Common myeloid progenitor, CD34-positive (primary cell): ENCODE measurements at regions not wholly inside any gene's neighbourhood (a gene's known extent, or its start where the extent isn't known, plus 50 kb on each side); places are given as distances from the start of the nearest gene placed in this dataset.
"Not testable (repeated sequence)": the region's sequence is repeated elsewhere in the genome, so short reads cannot be mapped to it uniquely, and the experiment has no call there.

ENCODE experiments used
- CTCF ChIA-PET: fragments of 350-600 bp; sonication (Branson Sonifier 250); formaldehyde crosslinking; loops from one replicate; lab custom pipeline; 2021; ENCODE audit warnings: antibody characterized with exemption; lab: Charles Lee
- POLR2A ChIA-PET: fragments of 350-600 bp; sonication (Branson Sonifier 250); formaldehyde crosslinking; loops from one replicate; lab custom pipeline; 2021; ENCODE audit warnings: antibody characterized with exemption; lab: Charles Lee
- DNase-seq, 3 donors: peaks; one replicate each; pipeline versions ENCODE4 v3.0.0 to v3.0.0-alpha.2; 2013
- H3K27ac ChIP-seq, 2 experiments: 1 replicate in 1 of 2; 2 replicates in 1 of 2; pipeline ENCODE4 v1.7.0; 2013; ENCODE audit warnings: inconsistent platforms in 2 of 2, low read length in 2 of 2, mild to moderate bottlenecking in 2 of 2, low read depth in 1 of 2, moderate library complexity in 1 of 2; ENCODE audit not compliant: severe bottlenecking in 2 of 2, insufficient read depth in 1 of 2, poor library complexity in 1 of 2
- H3K27me3 ChIP-seq, 5 experiments: replicated peaks in 2 of 5; 1 replicate in 3 of 5; 2 replicates in 2 of 5; pipeline versions ENCODE4 v1.6.1 to v1.7.0; 2013; ENCODE audit warnings: low read length in 4 of 5, mild to moderate bottlenecking in 2 of 5, moderate library complexity in 2 of 5, inconsistent platforms in 1 of 5; ENCODE audit not compliant: insufficient read depth in 5 of 5, control insufficient read depth in 4 of 5
- H3K36me3 ChIP-seq, 4 experiments: 1 replicate in 2 of 4; 2 replicates in 2 of 4; pipeline versions ENCODE4 v1.6.1 to v1.7.0; 2013; ENCODE audit warnings: low read length in 3 of 4, control low read depth in 1 of 4, mild to moderate bottlenecking in 1 of 4; ENCODE audit not compliant: control insufficient read depth in 4 of 4, insufficient read depth in 4 of 4
- H3K4me1 ChIP-seq, 4 experiments: 1 replicate in 3 of 4; 2 replicates in 1 of 4; pipeline versions ENCODE4 v1.6.1 to v1.7.1; 2013; ENCODE audit warnings: low read length in 3 of 4, mild to moderate bottlenecking in 3 of 4, control low read depth in 1 of 4, inconsistent platforms in 1 of 4, moderate library complexity in 1 of 4; ENCODE audit not compliant: control insufficient read depth in 4 of 4, insufficient read depth in 4 of 4; ENCODE audit errors: control extremely low read depth in 1 of 4
- H3K4me3 ChIP-seq, 7 experiments: 1 replicate in 4 of 7; 2 replicates in 3 of 7; pipeline versions ENCODE4 v1.5.1 to v1.7.0; 2013; ENCODE audit warnings: mild to moderate bottlenecking in 7 of 7, low read length in 6 of 7, moderate library complexity in 6 of 7, inconsistent platforms in 2 of 7, low read depth in 2 of 7, control low read depth in 1 of 7; ENCODE audit not compliant: insufficient read depth in 4 of 7, control insufficient read depth in 1 of 7; ENCODE audit errors: extremely low read depth in 1 of 7
- H3K9me3 ChIP-seq, 5 experiments: 1 replicate in 4 of 5; 2 replicates in 1 of 5; pipeline versions ENCODE4 v1.6.1 to v1.7.1; 2013; ENCODE audit warnings: low read length in 4 of 5, mild to moderate bottlenecking in 2 of 5, inconsistent platforms in 1 of 5, low read depth in 1 of 5, moderate library complexity in 1 of 5; ENCODE audit not compliant: control insufficient read depth in 4 of 5, insufficient read depth in 2 of 5; ENCODE audit errors: control extremely low read depth in 1 of 5
- WGBS: methylation state at CpG from one replicate; pipeline ENCODE4 v1.1.5; 2013; ENCODE audit not compliant: insufficient coverage; 5-methylcytosine and 5-hydroxymethylcytosine counted together

DNA sequence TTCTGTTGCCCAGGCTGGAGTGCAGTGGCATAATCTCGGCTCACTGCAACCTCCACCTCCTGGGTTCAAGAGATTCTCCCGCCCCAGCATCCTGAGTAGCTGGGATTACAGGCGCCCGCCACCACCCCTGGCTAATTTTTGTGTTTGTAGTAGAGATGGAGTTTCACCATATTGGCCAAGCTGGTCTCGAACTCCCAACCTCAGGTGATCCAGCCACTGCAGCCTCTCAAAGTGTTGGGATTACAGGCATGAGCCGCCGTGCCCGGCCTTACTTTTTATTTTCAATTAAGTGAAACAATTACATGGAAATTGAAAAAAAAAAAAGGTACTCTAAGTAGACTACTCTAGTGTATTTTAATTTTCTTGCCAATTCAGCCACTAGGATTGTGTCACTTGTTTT is 145.2 kb downstream of the SNRPN start:
- H3K4me3 ChIP-seq, H3K27ac ChIP-seq, H3K27me3 ChIP-seq, POLR2A ChIA-PET, H3K4me1 ChIP-seq, DNase-seq, CTCF ChIA-PET: not testable (repeated sequence)
- H3K9me3 ChIP-seq, result peaks cover 4 to 50% (median 21%) of the 10 kb centered on the region in 5 experiments
- WGBS, result 100% methylated on average over 3 of the region's 8 CpGs
- peaks cover 8 to 69% (median 26%) of the 10 kb centered on the region in 4 experiments for H3K36me3 ChIP-seq

DNA sequence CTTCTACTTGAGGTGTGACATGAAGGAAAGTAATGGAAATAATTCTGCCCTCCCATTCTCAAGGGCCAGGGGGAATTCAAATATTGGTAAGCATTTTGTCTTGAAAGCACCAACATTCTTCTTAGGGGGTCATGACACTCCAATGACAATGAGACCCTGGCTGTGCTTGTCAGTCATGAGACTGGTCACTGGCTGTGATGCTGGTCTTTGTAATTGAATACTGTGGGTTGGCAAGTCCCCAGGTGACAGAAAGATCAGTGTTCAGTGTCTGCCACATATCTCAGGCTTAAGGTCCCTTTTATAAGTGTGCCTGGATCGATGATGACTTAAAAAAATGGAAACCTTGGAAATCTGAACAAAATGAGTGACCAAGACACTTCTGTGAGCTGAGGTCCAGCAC is 151.4 kb downstream of the SNRPN start:
- no peak for DNase-seq
- no peak overlapping the region for H3K4me3 ChIP-seq
- ChIA-PET POLR2A (no interaction called here), CTCF (no interaction called here)
- peaks cover 7 to 64% (median 29%) of the 10 kb centered on the region in 5 experiments for H3K9me3 ChIP-seq
- no peaks in the 10 kb centered on the region for H3K27me3 ChIP-seq
- 72% methylated on average over 1 of the region's 1 CpG for WGBS
- H3K36me3 ChIP-seq, result peaks cover 10 to 83% (median 23%) of the 10 kb centered on the region in 4 experiments
- H3K27ac ChIP-seq, result no peak overlapping the region
- H3K4me1 ChIP-seq, result no peaks in the 10 kb centered on the region

DNA sequence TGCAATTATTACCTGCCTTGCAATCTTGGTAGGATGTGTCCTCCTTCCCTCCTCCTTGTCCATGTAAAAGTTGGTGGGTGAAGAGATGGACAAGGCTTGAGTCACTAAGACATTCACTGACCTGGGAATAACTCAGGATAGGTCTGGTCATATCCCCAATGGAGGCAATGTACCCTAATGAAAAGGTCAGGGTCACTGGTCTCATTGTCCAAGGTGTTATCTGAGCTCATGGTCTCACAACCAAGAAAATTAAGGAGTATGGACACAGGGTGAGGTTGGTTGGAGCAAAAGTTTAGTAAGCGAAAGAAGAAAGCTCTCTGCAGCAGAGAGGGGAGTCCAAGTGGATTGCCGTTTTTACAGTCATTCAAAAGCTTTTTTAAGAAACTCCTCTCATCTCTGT is 179.0 kb downstream of the SNRPN start:
- H3K4me3 ChIP-seq, result no peak overlapping the region
- no peak for DNase-seq
- 80% methylated on average over 2 of the region's 2 CpGs for WGBS
- H3K9me3 ChIP-seq, result peaks cover 0 to 4% (median 0%) of the 10 kb centered on the region in 5 experiments
- ChIA-PET CTCF (interaction anchor here (1.4 kb wide), 1 partner anchor 29 kb away, joined by 4 read pairs; no protein-coding TSS in a partner anchor), POLR2A (no interaction called here)
- no peak overlapping the region for H3K27ac ChIP-seq
- H3K4me1 ChIP-seq, result no peaks in the 10 kb centered on the region
- peaks cover 0 to 3% (median 0%) of the 10 kb centered on the region in 4 experiments for H3K36me3 ChIP-seq
- H3K27me3 ChIP-seq, result no peaks in the 10 kb centered on the region

DNA sequence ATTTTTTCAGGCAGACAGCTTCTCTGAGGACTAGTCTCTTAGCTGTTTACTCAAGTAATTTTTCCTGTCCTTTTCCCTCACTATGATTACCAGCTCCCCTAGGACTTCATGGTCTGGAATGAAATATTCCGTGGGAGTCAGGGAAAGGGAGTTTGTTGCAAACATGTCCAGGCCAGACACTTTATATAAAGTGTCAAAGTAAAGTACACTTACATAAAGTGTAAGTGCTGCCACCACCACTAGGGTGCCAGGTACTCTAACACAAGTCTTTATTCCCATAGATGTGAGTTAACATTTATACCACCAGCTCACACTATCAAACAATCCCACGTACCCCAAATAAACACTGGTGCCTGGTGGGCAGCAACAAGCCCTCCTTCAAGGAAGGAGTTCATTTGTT is 179.8 kb downstream of the SNRPN start:
- H3K27ac ChIP-seq, result no peak overlapping the region
- no peaks in the 10 kb centered on the region for H3K27me3 ChIP-seq
- H3K4me3 ChIP-seq, result no peak overlapping the region
- WGBS, result 100% methylated on average over 1 of the region's 2 CpGs
- CTCF ChIA-PET, result interaction anchor here (1.4 kb wide), 1 partner anchor 28 kb away, joined by 4 read pairs; no protein-coding TSS in a partner anchor
- DNase-seq, result no peak
- peaks cover 0 to 1% (median 0%) of the 10 kb centered on the region in 4 experiments for H3K36me3 ChIP-seq
- no peaks in the 10 kb centered on the region for H3K4me1 ChIP-seq
- peaks cover 0 to 4% (median 0%) of the 10 kb centered on the region in 5 experiments for H3K9me3 ChIP-seq
- POLR2A ChIA-PET, result no interaction called here

DNA sequence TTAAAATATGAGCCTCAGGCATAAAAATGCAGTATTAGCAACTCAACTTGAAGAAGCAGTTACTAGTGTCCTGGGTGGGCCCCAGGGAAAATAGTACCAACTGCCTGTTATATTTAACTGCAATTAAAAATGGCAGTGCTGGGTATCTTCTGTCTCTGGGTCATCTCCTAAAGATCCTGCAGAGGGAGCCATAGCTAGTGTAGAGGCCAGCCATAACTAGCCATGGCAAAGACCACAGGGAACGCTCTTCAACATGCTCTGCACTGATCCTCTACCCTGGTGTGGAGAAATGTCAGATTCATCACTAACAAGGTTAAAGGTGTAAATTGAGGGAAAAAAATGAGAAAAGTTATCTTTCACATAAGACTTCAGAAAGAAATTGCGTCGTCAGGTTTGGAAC is 181.3 kb downstream of the SNRPN start:
- no peaks in the 10 kb centered on the region for H3K4me1 ChIP-seq
- H3K9me3 ChIP-seq, result peaks cover 0 to 4% (median 0%) of the 10 kb centered on the region in 5 experiments
- CTCF ChIA-PET, result interaction anchor here (1.1 kb wide), 1 partner anchor 11 kb away, joined by 3 read pairs; no protein-coding TSS in a partner anchor
- peak in 1 of 3 donors; percentile 0 for DNase-seq
- no peaks in the 10 kb centered on the region for H3K36me3 ChIP-seq
- POLR2A ChIA-PET, result no interaction called here
- H3K27ac ChIP-seq, result no peak overlapping the region
- WGBS, result no CpG with 5 or more reads among the region's 3 CpGs
- no peak overlapping the region for H3K4me3 ChIP-seq
- no peaks in the 10 kb centered on the region for H3K27me3 ChIP-seq

DNA sequence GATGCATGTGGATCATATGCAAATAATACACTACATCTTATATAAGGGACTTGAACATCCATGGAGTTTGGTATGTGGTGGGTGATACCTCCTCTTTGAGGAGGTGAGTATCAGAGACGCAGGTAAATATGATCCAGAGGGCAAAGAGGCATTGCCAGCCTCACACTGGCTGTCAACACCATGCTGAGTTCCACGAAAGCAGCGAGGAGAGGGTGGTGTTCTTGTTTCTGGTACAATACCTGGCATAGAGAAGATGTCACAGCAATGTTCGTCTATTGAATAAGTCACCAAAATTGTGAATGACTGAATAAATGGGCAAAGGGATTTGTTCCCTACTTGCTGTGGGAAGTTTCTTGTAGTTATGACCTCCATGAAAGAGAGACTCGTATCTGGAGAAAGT is 182.2 kb downstream of the SNRPN start:
- ChIA-PET CTCF (no interaction called here), POLR2A (no interaction called here)
- no peaks in the 10 kb centered on the region for H3K27me3 ChIP-seq
- peaks cover 0 to 6% (median 0%) of the 10 kb centered on the region in 5 experiments for H3K9me3 ChIP-seq
- no peak overlapping the region for H3K4me3 ChIP-seq
- WGBS, result 75% methylated on average over 4 of the region's 5 CpGs
- H3K4me1 ChIP-seq, result no peaks in the 10 kb centered on the region
- no peaks in the 10 kb centered on the region for H3K36me3 ChIP-seq
- H3K27ac ChIP-seq, result no peak overlapping the region
- no peak for DNase-seq

DNA sequence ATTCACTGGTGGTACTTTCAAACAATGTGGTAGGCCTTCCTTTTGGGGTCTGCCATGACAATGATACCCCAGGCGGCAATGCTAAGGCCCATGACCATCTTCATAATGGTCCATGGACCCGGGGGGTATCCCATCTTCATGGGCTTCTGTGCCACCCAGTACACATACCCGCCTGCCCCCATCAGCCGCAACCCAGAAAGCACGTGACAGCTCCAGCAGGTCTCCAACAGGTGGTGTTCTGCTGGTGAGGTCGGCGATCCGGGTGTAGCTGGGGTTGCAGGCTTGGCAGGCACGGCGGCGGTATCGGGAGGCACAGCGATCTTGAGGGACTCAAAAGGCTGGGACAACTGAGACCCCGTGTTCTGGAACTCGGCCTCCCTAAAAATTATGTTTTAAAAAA is 214.5 kb downstream of the SNRPN start:
- POLR2A ChIA-PET, result no interaction called here
- peaks cover 0 to 31% (median 28%) of the 10 kb centered on the region in 5 experiments for H3K9me3 ChIP-seq
- CTCF ChIA-PET, result no interaction called here

More for the DNA sequence above, 214.5 kb downstream of the SNRPN start:
- 75% methylated on average over 3 of the region's 15 CpGs for WGBS
- H3K4me1 ChIP-seq, result no peaks in the 10 kb centered on the region
- H3K36me3 ChIP-seq, result no peaks in the 10 kb centered on the region
- no peaks in the 10 kb centered on the region for H3K27me3 ChIP-seq
- H3K4me3 ChIP-seq, result no peak overlapping the region
- no peak overlapping the region for H3K27ac ChIP-seq
- no peak for DNase-seq
